ENCODE measurements at regions not wholly inside any gene's neighbourhood (a gene's known extent, or its start where the extent isn't known, plus 50 kb on each side); places are given as distances from the start of the nearest gene placed in this dataset.

- no peak for DNase-seq
Measured at GRCh38 chr20:4555188-4555890, 130.9 kb upstream of the PRNP start.

- no peak for DNase-seq
Measured at GRCh38 chr20:4554346-4554745, 131.9 kb upstream of the PRNP start.

DNA sequence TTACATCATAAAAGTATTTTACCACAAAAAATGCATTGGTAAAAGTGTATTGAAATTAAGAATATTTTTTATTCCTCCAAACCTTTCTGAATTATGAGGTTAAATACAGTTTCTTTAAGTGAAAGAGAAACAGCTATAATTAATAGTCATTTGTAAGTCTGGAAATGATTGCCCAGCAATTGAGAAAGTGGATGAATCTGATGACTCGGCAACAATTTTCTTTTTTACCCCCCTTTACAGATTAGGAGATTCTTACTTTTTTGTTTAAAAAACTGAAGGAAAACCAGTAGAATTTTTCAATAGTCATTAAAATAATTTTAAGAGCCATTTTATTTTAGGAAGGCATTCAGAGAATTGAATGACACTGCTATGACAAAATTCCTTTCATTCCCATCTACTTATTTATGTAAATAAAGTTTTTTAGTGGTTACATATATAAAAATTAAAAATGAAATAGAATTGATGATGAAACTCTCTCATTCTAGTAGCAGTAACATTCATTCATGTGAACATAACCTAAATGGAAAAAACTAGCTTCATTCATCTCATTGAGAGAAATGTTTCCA, 134.1 kb upstream of the PRNP start:
- no peak for DNase-seq

DNA sequence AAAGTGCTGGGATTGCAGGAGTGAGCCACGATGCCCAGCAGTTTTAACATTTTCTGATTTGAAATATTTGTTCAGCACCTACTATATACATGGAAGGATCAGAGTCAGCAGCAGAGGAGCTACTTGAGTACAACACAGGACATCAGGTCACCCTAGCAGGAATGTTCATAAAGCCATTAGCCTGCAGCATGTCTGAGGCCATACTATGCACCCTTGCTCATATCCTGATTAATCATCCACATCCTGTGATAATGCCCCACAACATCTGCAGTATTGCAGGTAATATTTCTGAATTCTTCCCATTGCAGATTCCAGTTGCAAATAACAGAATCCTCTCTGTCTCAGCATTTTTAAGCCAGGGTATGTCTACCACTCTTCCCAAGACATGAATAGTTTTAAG, 135.5 kb upstream of the PRNP start:
- no peak for DNase-seq

DNA sequence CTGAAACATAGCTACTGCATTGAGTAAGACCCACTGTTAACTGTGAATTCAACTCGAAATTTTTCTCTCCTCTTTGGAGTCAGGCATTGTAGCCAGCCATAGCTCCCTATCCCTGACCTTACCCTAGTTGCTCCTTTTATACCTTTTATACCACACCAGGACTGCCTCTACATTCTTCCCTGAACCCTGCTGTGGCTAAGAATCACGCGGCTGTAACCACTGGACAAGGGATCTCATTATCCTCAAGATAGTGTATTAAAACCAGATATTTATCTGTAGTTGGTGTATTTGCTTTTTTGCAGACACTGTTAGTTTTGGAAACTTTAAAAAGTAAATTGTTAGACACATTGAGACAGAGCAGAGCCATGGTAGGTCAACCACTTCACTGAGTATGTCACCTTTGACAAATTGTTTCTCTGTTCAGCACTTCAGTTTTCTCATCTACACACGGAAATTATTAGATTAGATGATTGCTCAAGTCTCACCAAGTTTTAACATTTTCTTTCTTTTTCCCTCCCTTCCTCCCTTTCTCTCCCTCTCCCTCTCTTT, 136.5 kb upstream of the PRNP start:
- DNase-seq = no peak

DNA sequence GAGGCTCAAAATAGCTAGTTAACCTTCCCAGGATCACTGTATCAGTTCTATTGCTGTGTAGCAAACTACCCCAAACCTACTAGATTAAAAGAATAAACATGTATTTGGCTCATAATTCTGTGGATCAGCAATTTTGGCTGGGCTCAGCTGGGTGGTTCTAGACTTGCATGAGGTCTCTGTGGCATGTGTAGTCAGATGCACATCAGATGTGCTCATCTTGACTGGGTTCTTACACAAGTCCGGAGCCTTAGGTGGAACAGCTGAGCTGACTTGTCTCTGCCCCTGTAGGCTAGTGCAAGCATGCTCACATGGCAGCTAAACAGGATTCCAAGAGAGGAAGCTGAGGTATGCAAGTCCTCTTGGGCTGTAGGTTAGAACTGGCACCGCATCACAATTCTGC, 137.7 kb upstream of the PRNP start:
- no peak for DNase-seq

GRCh38 chr20:4546786-4547185, 139.5 kb upstream of the PRNP start:
- DNase-seq = no peak

GRCh38 chr20:4546342-4546741, 139.9 kb upstream of the PRNP start:
- DNase-seq = no peak

DNA sequence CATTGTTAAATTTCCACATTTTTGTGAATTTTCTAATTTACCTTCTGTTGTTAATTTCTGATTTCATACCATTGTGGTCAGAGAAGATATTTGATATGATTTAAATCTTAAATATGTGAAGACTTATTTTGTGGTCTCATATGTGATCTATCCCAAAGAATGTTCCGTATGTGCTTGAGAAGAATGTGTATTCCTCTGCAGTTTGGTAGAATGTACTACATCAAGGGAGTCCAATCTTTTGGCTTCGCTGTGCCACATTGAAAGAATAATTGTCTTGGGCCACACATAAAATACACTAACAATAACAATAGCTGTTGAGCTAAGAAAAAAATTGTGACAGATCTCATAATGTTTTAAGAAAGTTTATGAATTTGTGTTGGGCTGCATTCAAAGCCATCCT, 140.7 kb upstream of the PRNP start:
- no peak for DNase-seq

GRCh38 chr20:4544765-4545164, 141.5 kb upstream of the PRNP start:
- no peak for DNase-seq

DNA sequence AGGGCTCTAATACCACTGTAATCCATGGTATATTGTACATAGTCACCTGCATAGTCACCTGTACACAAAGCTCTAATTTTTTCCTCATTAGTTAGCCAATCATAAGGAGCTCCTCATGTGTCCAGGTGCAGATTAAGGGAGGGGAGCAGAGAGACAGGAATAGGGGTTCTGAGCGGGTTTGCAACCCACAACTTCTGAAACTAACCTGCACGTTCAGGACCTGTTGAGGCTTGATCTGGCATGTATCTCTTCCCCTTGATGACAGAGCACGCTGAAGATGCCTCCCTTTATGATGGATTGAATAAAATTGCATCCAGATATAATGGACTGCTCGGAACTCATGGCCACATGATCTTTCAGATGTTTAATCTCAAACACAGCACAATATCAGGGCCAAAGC, 144.0 kb upstream of the PRNP start:
- DNase-seq = no peak

DNA sequence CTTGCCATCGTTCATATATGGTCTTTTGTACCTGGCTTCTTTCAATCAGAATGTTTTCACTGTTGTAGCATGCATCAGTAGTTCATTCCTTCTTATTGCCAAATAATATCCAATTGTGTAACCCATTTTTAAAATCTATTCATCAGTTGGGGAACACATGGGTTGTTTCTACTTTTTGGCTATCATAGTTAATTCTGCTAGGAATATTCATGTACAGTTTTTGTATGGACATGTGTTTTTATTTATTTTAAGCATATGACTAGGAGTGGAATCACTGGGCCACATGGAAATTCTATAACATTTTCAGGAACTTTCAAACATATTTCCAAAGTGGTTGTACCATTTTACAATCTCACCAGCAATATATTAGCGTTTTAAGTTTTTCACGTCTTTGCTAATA, 151.9 kb upstream of the PRNP start:
- no peak for DNase-seq

- DNase-seq = no peak
Measured at GRCh38 chr20:4533368-4534133, 152.7 kb upstream of the PRNP start.

- DNase-seq = no peak
Measured at GRCh38 chr20:4532772-4533171, 153.5 kb upstream of the PRNP start.

GRCh38 chr20:4524792-4525191, 161.5 kb upstream of the PRNP start:
- DNase-seq = no peak

DNA sequence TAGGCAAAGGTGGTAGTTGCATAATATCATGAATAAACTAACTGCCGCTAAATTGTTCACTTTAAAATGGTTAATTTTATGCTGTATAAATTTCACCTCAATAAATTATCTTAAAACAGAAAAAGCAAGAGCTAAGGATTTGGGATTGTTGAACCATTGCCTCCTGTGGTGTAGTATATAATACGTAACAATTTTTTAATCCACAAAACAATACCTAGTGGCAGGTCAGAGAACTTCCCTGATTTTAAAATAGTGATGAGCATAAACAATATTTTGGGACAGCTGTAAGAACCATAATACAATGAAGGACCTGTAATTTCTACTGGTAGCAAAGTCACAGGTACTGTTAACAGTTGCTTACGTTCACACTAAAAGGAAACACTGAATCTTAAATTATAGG, 161.9 kb upstream of the PRNP start:
- DNase-seq = no peak

DNA sequence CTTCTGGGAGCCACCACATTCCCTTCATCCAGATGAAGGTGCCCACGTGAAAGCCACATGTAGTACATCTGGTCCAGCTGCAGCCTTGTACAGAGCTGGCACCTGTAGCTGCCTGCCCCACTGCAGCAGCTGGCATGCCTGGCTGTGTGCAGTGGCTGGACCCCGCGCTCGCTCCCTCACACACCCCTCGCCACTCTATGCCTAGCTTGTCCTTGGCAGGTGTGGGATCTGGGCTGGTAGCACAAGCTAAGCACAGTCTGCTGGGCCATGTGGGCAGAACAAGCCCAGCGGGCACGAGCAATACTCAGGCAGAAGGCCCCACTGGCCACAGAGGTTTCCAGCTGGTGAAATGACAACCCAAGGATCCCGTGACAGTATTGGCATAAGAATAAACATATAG, 163.9 kb upstream of the PRNP start:
- no peak for DNase-seq

DNA sequence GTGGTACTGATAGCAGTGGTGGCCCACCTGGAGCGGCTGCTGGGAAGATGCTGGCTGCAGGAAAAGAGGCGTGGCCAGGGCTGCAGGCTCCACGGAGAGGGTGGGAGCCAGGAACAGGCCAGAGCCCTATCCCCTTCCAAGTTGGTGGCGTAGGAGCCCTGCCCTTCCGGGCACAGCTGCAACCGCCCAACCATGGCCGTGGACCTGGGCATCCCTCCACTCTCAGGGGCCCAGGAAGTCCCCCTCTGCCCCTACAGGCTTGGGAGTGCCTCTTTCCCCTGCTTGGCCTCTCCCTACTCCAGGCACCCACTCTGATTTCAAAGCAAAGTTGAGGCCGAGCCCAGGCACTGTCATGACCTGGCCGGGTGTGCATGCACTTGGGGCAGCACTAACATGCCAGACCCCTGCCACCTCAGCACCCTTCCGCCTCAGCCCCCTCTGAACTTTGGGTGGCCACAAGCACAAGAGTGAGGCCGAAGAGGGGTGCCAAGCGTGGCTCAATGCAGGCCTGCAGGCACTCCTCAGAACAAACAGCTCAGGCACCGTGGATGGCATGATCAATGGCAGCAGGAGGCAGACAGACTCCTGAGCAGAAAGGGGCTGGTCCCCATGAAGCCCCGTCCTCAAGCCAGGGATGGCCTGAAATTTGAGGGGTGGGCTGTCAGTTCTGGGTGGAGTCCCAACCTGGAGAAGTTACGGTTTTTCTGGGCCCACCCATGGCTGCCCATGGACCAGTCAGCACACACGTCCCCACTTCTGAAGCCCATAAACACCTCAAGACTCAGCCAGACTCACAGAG, 164.9 kb upstream of the PRNP start:
- DNase-seq = no peak

GRCh38 chr20:4519534-4519933, 166.7 kb upstream of the PRNP start:
- DNase-seq = no peak

GRCh38 chr20:4516876-4517275, 169.4 kb upstream of the PRNP start:
- DNase-seq = no peak

DNA sequence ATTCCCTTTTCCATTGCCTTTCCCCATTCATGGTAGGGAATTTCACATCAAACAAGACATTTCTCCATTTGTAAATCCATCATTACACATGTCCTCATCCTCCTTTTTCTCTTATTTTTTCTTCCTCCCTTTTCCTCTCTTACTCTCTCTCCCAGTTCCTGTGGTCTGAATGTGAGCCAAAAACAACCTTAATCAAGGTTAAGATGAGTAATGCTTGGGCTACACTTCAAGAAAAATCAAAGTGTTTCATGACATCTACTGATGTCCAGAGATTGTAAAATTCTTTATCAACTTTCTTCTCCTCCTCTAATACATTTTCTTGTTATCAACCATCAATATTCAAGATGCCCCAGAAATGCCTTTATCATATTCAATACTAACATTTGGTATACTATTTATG, 172.5 kb upstream of the PRNP start:
- DNase-seq = no peak

DNA sequence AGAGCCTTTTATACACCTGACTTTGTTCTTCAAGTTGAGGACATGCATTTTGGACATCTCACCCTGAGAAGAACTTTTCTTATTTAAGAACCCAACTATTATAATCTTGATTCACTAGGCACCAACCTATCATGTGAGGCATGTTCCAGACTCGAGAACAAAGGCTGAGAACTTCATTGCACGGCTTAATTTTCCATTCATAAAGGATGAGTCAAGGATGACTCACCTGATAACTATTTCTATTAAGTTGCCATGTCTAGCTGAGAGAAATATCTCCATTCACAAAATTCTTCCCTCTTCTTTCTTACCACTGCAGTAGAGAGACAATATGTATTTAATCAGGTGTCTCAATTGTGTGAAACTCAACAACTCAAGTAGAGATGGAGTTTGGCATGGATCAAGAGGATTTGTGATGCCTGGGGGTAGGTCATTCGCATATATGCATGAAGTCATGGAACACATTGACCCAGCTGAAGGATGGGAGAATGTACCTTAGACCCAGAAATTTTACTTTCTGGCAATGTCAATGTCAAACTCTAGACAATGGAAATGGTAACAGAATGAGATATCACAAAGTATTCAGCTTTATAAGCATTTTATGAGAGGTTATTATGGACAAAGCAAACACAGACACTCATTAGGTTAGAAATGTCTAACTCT, 173.2 kb upstream of the PRNP start:
- DNase-seq = no peak

DNA sequence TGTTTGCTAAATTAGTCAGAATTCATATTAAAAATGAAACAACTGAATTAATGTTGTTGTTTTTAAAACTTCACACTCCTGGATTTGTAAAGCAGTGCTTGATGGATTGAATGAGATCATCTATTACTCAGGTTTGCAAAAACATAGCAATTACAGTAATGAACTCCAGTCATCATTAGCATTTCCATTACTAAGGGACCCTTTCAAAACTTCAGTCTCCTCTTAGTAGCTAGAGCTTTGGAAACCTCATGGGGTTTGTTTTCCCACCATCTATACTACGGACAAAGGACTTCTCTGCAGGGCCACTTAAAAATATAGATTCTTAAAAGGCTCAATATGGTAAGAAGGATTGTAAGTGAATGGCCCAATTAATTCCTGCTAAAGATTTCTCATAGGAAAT, 174.5 kb upstream of the PRNP start:
- no peak for DNase-seq

Measured in stimulated activated CD4-positive, alpha-beta T cell treated with anti-CD3 and anti-CD28 coated beads, Interleukin-4, amount 100 ng/mL, for 4 hours (primary cell).